ENCODE measurements at regions not wholly inside any gene's neighbourhood (a gene's known extent, or its start where the extent isn't known, plus 50 kb on each side); places are given as distances from the start of the nearest gene placed in this dataset.

DNA sequence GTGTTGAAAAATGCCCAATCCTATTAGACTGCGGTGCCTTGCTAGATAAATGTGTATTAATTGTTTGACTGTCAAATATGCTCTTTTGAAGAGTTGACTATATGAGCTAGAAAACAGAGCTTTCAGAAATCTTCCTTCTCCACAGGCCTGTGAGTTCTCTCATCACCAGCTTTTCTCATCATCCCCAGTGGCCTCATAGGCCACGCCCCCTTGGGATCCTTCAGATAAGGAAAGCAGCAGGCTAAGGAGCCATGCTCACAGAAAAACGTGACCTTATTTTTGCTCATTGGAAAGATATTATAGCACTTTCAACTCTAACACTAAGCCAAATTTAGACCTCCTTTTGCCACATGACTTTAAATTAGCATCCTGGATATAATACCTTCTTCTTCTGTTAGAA is 514.4 kb upstream of the ARRDC4 start:
- no peak for DNase-seq (ENCODE audit: low spot score in 2 of 2)
- no peaks in the 10 kb centered on the region for H3K4me1 ChIP-seq
- no peak overlapping the region for H3K27ac ChIP-seq
- TF ChIP-seq, protein P1, sequence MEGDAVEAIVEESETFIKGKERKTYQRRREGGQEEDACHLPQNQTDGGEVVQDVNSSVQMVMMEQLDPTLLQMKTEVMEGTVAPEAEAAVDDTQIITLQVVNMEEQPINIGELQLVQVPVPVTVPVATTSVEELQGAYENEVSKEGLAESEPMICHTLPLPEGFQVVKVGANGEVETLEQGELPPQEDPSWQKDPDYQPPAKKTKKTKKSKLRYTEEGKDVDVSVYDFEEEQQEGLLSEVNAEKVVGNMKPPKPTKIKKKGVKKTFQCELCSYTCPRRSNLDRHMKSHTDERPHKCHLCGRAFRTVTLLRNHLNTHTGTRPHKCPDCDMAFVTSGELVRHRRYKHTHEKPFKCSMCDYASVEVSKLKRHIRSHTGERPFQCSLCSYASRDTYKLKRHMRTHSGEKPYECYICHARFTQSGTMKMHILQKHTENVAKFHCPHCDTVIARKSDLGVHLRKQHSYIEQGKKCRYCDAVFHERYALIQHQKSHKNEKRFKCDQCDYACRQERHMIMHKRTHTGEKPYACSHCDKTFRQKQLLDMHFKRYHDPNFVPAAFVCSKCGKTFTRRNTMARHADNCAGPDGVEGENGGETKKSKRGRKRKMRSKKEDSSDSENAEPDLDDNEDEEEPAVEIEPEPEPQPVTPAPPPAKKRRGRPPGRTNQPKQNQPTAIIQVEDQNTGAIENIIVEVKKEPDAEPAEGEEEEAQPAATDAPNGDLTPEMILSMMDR (IDR thresholded peaks at IDR 0.05): no peak
- TF ChIP-seq POLR2AphosphoS5 (IDR thresholded peaks at IDR 0.05) (no peak), POLR2A (IDR thresholded peaks at IDR 0.05) (no peak)
- intact Hi-C loops (cut with DNase I; ENCODE audit: low total_unique reads): no loop called here
- peaks cover 0 to 10% of the 10 kb centered on the region in 2 donors for H3K9me3 ChIP-seq
- no peak overlapping the region for H3K4me3 ChIP-seq
- no peaks in the 10 kb centered on the region for H3K27me3 ChIP-seq
- H3K36me3 ChIP-seq: no peaks in the 10 kb centered on the region

DNA sequence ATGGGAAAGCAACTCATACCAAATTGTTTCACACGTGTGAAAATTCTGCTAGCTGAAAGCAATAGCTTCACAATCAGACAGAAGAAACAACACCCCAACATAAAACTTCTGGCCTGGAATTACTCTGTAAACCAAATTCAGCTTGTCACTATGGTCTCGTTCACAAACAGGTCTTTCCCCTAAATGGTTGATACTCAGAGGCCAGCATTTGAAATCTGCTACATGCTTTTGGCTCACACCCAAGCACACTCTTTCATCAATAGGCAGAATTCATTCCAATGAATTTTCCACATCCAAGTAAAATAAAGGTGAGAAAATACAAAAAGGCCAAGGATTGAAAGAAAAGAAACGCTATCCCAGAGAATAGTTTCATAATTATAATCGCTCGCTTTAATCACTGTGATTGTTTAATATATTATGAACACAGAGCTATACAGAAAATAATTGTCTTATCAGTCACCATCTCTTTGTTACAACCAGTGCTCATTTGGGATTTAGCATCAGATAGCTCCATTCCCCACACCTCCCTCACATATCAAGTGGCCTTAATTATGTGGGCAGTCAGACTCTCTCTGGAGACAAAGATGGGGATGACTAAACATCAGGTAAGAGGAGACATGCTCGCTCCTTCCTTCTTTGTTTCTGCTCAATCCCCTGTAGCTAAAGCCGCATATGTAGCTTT is 503.8 kb upstream of the ARRDC4 start:
- intact Hi-C loops (cut with DNase I; ENCODE audit: low total_unique reads): no loop called here
- H3K27ac ChIP-seq: no peak overlapping the region
- no peaks in the 10 kb centered on the region for H3K27me3 ChIP-seq
- no peaks in the 10 kb centered on the region for H3K9me3 ChIP-seq
- no peaks in the 10 kb centered on the region for H3K4me1 ChIP-seq
- no peak overlapping the region for H3K4me3 ChIP-seq
- TF ChIP-seq, protein P1 (IDR thresholded peaks at IDR 0.05): no peak
- TF ChIP-seq POLR2AphosphoS5 (IDR thresholded peaks at IDR 0.05) (no peak), POLR2A (IDR thresholded peaks at IDR 0.05) (no peak)
- no peak for DNase-seq (ENCODE audit: low spot score in 2 of 2)
- H3K36me3 ChIP-seq: no peaks in the 10 kb centered on the region

DNA sequence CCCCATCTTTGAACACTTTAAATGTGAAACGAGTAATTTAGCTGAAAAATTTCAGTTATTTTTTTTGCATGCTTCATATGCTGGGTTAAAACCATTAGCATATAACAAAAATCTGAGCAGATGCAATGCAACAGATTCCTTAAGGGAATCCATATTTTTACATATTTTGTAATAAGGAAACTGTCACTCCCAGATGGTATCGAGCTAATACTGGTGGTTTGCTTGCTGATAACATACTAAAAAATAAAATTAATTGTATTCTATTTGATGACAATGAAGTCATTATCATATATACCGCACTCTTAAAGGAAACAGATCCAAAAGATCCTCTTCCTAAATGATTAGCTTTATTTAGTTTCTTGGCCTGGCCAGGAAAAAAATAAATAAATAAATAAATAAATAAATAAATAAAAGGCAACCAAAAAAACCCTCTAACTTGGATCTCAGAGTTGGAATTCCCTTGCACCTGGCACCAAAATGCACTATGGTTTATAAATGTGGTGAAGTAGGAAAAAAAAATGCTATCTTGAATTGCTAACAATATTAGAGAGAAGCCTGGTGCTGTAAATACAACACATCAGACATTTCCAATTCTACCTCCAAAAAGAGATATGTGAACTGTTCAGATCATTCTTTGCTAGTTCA is 503.2 kb upstream of the ARRDC4 start:
- Histone ChIP-seq H3K27ac (no peak overlapping the region), H3K4me1 (no peaks in the 10 kb centered on the region), H3K36me3 (no peaks in the 10 kb centered on the region), H3K9me3 (no peaks in the 10 kb centered on the region), H3K4me3 (no peak overlapping the region), H3K27me3 (no peaks in the 10 kb centered on the region)
- intact Hi-C loops (cut with DNase I; ENCODE audit: low total_unique reads): no loop called here
- TF ChIP-seq, protein P1 (IDR thresholded peaks at IDR 0.05): no peak
- TF ChIP-seq POLR2A (IDR thresholded peaks at IDR 0.05) (no peak), POLR2AphosphoS5 (IDR thresholded peaks at IDR 0.05) (no peak)
- no peak for DNase-seq (ENCODE audit: low spot score in 2 of 2)

DNA sequence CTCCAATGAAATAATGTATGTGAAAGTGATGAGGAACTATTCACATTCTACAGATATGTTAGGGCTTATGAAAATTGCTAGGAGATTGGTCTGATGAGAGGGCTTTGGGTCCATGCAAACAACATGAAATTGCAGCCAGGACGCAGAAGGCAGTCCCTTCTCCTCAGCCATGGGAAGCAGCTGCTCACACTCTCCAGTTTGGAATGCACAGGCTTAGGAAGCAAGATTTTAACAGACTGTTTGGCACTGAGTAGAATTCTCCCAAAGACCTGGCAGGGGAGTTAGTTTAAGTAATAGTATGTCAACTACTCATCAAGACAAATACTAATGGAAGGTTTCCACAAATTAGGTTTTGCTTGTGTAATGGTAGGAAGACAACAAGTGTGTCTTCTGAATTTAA is 500.7 kb upstream of the ARRDC4 start:
- H3K4me3 ChIP-seq: no peak overlapping the region
- TF ChIP-seq POLR2AphosphoS5 (IDR thresholded peaks at IDR 0.05) (no peak), POLR2A (IDR thresholded peaks at IDR 0.05) (no peak)
- TF ChIP-seq, protein P1 (IDR thresholded peaks at IDR 0.05): no peak
- H3K9me3 ChIP-seq: no peaks in the 10 kb centered on the region
- no peaks in the 10 kb centered on the region for H3K4me1 ChIP-seq
- no peaks in the 10 kb centered on the region for H3K36me3 ChIP-seq
- DNase-seq (ENCODE audit: low spot score in 2 of 2): no peak
- H3K27me3 ChIP-seq: no peaks in the 10 kb centered on the region
- intact Hi-C loops (cut with DNase I; ENCODE audit: low total_unique reads): no loop called here
- no peak overlapping the region for H3K27ac ChIP-seq

DNA sequence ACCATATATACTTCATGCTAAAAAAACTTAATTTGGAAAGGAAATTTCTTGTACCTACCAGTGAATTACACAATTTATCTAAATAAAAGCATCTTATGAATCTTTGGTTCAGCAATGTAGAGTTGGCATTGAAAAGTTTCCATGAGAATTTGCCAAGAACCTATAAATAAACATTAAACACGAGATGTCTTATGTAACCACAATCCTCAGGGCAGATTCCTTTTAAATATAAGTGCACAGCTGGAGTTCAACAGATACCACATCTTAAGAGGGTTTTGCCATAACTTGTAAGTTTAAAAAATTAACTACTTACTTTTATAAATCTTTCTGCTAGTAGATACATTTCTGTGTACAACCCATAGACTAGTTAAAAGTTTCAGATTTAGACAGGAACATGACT is 499.3 kb upstream of the ARRDC4 start:
- H3K4me3 ChIP-seq: no peak overlapping the region
- intact Hi-C loops (cut with DNase I; ENCODE audit: low total_unique reads): no loop called here
- TF ChIP-seq POLR2A (IDR thresholded peaks at IDR 0.05) (no peak), POLR2AphosphoS5 (IDR thresholded peaks at IDR 0.05) (no peak)
- TF ChIP-seq, protein P1 (IDR thresholded peaks at IDR 0.05): no peak
- no peak for DNase-seq (ENCODE audit: low spot score in 2 of 2)
- no peaks in the 10 kb centered on the region for H3K4me1 ChIP-seq
- no peaks in the 10 kb centered on the region for H3K9me3 ChIP-seq
- no peaks in the 10 kb centered on the region for H3K36me3 ChIP-seq
- H3K27ac ChIP-seq: no peak overlapping the region
- no peaks in the 10 kb centered on the region for H3K27me3 ChIP-seq

All from breast epithelium (tissue), 4 donors.